Ovary (tissue), 3 donors: ENCODE measurements at regions not wholly inside any gene's neighbourhood (a gene's known extent, or its start where the extent isn't known, plus 50 kb on each side); places are given as distances from the start of the nearest gene placed in this dataset.

Source experiments
- CTCF ChIP-seq, 3 donors: fragments of 450-650 bp in 2 of 3; fragments of 200-600 bp in 1 of 3; IDR thresholded peaks; one replicate each; pipeline versions ENCODE4 v1.5.1 to v1.8.0; 2016 to 2022; ENCODE audit warnings: antibody characterized with exemption in 3 of 3, mild to moderate bottlenecking in 1 of 3
- EP300 ChIP-seq: sonication (generic); formaldehyde crosslinking; IDR thresholded peaks from one replicate; pipeline ENCODE4 v1.6.1; 2017; ENCODE audit warnings: antibody characterized with exemption
- POLR2A ChIP-seq: fragments of 450-650 bp; IDR thresholded peaks from one replicate; pipeline ENCODE4 v1.6.1; 2017; ENCODE audit warnings: antibody characterized with exemption, mild to moderate bottlenecking, moderate library complexity
- donor health status: DM: no; HTN: no; CAD: no.

- TF ChIP-seq CTCF (IDR thresholded peaks at IDR 0.05) (no peak), POLR2A (no peak), EP300 (no peak)
Observed at GRCh38 chr5:166340039-166340438, 1951.4 kb upstream of the WWC1 start.
